ENCODE measurements at regions not wholly inside any gene's neighbourhood (a gene's known extent, or its start where the extent isn't known, plus 50 kb on each side); places are given as distances from the start of the nearest gene placed in this dataset.

- DNase-seq = no peak
These were observed 167.2 kb downstream of the SETD4 start for GRCh38 chr21:35893156-35893555.

DNA sequence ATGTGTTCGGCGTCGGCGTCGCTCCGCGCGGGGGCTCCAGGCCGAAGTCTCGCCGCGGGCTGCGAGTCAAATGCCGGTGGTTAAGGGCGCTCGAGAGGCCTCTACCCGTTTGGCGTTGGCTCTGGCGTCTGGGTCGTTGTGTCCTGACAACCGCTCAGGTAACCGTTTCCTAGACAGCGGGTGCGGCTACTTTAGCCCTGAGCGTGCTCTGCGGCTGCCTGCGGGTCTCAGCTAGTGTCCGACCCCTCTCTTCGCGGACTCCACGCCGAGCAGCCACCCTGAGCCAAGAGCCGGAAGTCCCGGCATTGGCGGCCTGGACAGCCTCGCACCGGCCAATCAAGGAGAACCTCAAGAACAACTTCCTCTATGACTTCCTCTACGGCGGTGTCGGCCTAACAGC, 173.4 kb downstream of the SETD4 start:
- DNase-seq = no peak

DNA sequence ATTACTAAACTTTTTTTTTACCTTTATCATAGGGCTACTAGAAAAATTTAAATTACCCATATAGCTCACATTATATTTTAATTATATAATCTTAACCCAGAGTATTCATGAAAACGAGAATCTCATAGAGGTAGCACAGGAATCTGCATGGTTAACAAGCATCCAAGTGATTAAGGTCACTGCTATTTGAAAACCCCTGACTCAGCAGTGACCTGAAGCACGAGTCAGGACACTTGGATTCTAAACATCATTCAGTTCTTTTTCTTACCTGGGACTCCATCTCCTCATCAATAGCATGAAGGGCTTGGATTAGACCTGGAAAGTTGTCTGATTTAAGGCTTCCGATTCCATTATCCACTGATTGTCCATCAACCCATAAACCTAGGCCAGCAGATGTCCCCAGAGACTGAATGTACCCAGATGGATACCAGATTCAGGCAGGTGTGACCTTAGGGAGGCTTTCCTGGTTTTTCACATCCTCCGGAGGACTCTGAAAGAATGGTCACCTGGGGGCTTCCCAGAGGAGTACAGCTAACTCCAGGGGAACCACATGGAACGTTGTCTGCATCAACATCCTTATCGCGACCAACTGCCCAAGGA, 174.3 kb downstream of the SETD4 start:
- DNase-seq = no peak

GRCh38 chr21:35882791-35883240, 177.5 kb downstream of the SETD4 start:
- DNase-seq = no peak

DNA sequence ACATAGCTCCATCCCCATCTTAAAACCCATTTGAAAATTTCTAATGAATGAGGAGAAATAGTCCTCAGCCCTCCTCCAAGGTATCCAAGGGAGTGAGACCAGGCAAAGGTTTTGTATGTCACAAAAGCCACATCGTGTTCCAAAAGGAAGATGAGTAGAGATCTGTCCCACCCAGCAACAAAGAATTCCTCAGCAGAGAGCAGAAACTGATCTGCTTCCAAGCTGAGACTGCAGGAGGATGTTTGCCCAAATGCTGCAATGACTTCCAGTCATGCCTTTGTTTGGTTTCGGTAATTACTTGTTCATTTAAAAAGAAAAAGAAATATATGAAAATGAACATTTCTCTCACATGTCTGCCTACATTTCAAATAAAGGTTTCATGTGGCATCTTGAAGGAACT, 186.9 kb downstream of the SETD4 start:
- no peak for DNase-seq

- no peak for DNase-seq
These were observed 188.4 kb downstream of the SETD4 start for GRCh38 chr21:35871906-35872305.

DNA sequence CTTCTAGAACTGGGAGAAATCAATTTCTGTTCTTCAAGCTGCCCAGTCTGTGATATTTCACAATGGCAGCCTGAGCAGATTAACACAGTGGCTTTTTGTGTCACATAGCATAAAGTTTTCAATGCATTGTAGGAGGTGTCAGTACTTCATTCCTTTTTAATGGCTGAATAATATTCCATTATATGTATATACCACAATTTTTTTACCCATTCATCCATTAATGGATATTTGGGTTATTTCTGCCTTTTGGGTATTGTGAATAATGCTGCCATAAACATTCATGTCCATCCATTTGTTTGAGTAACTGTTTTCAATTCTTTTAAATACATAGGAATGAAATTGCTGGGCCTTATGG, 191.5 kb downstream of the SETD4 start:
- DNase-seq = no peak

GRCh38 chr21:35868005-35868868, 192.1 kb downstream of the SETD4 start:
- DNase-seq = no peak

DNA sequence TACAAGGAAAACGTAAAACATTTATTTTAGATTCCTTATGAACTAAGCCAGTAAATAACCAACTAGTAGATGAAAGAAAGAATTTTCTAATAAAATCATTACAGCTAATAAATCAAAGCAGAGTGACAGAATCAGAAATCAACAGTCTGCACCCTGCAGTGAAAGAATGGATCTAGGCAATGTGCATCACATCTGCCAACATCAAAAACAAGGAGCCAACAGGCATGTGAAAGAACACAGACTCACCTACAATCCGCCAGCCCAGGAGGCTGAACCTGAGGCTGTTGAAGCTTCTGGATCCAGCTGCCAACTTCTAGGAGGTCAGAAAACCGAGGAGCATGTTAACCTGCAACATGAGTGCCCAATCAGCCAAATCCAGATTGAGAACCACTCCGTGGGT, 196.3 kb downstream of the SETD4 start:
- DNase-seq = no peak

- no peak for DNase-seq
These were observed 197.4 kb downstream of the SETD4 start for GRCh38 chr21:35862969-35863368.

- no peak for DNase-seq
These were observed 198.7 kb downstream of the SETD4 start for GRCh38 chr21:35861661-35862060.

- DNase-seq = no peak
These were observed 200.0 kb downstream of the SETD4 start for GRCh38 chr21:35860189-35860869.

GRCh38 chr21:35859677-35860076, 200.6 kb downstream of the SETD4 start:
- no peak for DNase-seq

GRCh38 chr21:35857095-35857494, 203.2 kb downstream of the SETD4 start:
- no peak for DNase-seq

- DNase-seq = no peak
These were observed 204.8 kb downstream of the SETD4 start for GRCh38 chr21:35855484-35855883.

- DNase-seq = no peak
These were observed 206.0 kb downstream of the SETD4 start for GRCh38 chr21:35854281-35854680.

GRCh38 chr21:35853321-35854239, 206.7 kb downstream of the SETD4 start:
- no peak for DNase-seq

DNA sequence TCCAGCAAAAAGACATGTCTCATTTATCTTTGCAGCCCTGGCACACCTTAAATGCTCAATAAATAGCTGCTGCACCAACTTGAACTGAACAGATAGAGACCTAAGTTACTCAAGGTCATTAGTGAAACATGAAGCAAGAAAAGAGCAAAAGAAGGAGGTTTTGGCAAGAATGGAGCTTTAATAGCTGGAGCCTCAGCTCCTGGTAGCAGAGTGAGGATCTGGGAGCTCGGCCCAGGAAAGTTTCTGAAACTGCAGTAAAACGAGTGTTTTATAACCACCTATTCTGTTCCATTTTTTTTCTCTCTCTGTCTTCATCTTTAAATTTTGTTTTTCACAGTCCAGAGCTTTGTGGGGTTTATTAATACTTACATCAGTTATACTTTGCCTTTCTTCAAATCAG, 207.5 kb downstream of the SETD4 start:
- DNase-seq = no peak

- DNase-seq = no peak
These were observed 209.7 kb downstream of the SETD4 start for GRCh38 chr21:35850542-35851103.

- DNase-seq = no peak
These were observed 210.3 kb downstream of the SETD4 start for GRCh38 chr21:35850029-35850428.

- no peak for DNase-seq
These were observed 211.2 kb downstream of the SETD4 start for GRCh38 chr21:35849144-35849543.

GRCh38 chr21:35843911-35844667, 216.2 kb downstream of the SETD4 start:
- no peak for DNase-seq

All from effector CD8-positive, alpha-beta T cell (primary cell).